Testis (tissue), 2 donors: ENCODE measurements at regions not wholly inside any gene's neighbourhood (a gene's known extent, or its start where the extent isn't known, plus 50 kb on each side); places are given as distances from the start of the nearest gene placed in this dataset.

ENCODE experiments used
- DNase-seq: peaks from one replicate; pipeline ENCODE4 v3.0.0-alpha.2; 2019
- H3K27ac ChIP-seq, 2 donors: fragments of 200-600 bp; sonication (generic); one replicate each; pipeline ENCODE4 v1.5.1; 2019
- H3K27me3 ChIP-seq: fragments of 200-600 bp; sonication (generic); one replicate; pipeline ENCODE4 v1.5.1; 2019
- H3K36me3 ChIP-seq: fragments of 200-600 bp; sonication (generic); one replicate; pipeline ENCODE4 v1.5.1; 2017; ENCODE audit warnings: low read depth; ENCODE audit errors: missing control alignments
- H3K4me1 ChIP-seq: fragments of 200-600 bp; sonication (generic); one replicate; pipeline ENCODE4 v1.5.1; 2019
- H3K4me3 ChIP-seq, 2 donors: fragments of 200-600 bp; sonication (generic); one replicate each; pipeline ENCODE4 v1.5.1; 2017 to 2019
- H3K9me3 ChIP-seq: fragments of 200-600 bp; sonication (generic); one replicate; pipeline ENCODE4 v1.5.1; 2017
- CTCF ChIP-seq, 3 experiments: fragments of 450-650 bp in 2 of 3; fragments of 200-600 bp in 1 of 3; sonication (generic) in 1 of 3; IDR thresholded peaks; one replicate each; pipeline ENCODE4 v1.5.1; 2016 to 2019; ENCODE audit warnings: antibody characterized with exemption in 3 of 3, mild to moderate bottlenecking in 2 of 3, moderate library complexity in 1 of 3
- POLR2A ChIP-seq: fragments of 450-650 bp; IDR thresholded peaks from one replicate; pipeline ENCODE4 v1.6.1; 2017; ENCODE audit warnings: antibody characterized with exemption, mild to moderate bottlenecking, moderate library complexity
- WGBS, 2 donors: methylation state at CpG; one replicate each; pipeline ENCODE4 v1.1.5; 2018; 5-methylcytosine and 5-hydroxymethylcytosine counted together
- intact Hi-C: fragments of 100-400 bp; cut with DNase I; formaldehyde crosslinking; loops from one replicate; pipeline ENCODE4 v1.15.1; 2023; ENCODE audit warnings: low total_unique reads

- TF ChIP-seq CTCF (IDR thresholded peaks at IDR 0.05) = no peak
- no peak for TF ChIP-seq POLR2A
- no peaks in the 10 kb centered on the region for H3K9me3 ChIP-seq
- H3K4me1 ChIP-seq = no peaks in the 10 kb centered on the region
- no peaks in the 10 kb centered on the region for H3K36me3 ChIP-seq
- H3K4me3 ChIP-seq = no peak overlapping the region
- intact Hi-C loops = no loop called here
- 92 to 96% methylated on average over 2 of the region's 2 CpGs for WGBS, 2 donors
- H3K27ac ChIP-seq = no peak overlapping the region
- DNase-seq = no peak
- no peaks in the 10 kb centered on the region for H3K27me3 ChIP-seq
Observed at GRCh38 chr4:186838295-186838694, 114.6 kb upstream of the FAT1 start.

GRCh38 chr4:186839122-186840037 is 115.7 kb upstream of the FAT1 start:
- H3K27ac ChIP-seq = peak overlapping the region; percentile 63 to 79
- H3K4me3 ChIP-seq = peak overlapping the region in 1 of 2 donors; percentile 44
- peak; percentile 16 for DNase-seq

GRCh38 chr4:186840222-186840701 is 116.6 kb upstream of the FAT1 start:
- intact Hi-C loops = no loop called here
- Histone ChIP-seq H3K27me3 (no peaks in the 10 kb centered on the region), H3K4me3 (peak overlapping the region; percentile 44), H3K36me3 (no peaks in the 10 kb centered on the region), H3K4me1 (no peaks in the 10 kb centered on the region), H3K9me3 (no peaks in the 10 kb centered on the region), H3K27ac (peak overlapping the region; percentile 63 to 79)
- TF ChIP-seq POLR2A (no peak), CTCF (IDR thresholded peaks at IDR 0.05) (no peak)
- WGBS, 2 donors = 41 to 45% methylated on average over 6 of the region's 7 CpGs
- DNase-seq = peak; percentile 42

More at GRCh38 chr4:186839122-186840037, 115.7 kb upstream of the FAT1 start:
- H3K9me3 ChIP-seq = no peaks in the 10 kb centered on the region
- no peaks in the 10 kb centered on the region for H3K36me3 ChIP-seq
- intact Hi-C loops = no loop called here
- H3K27me3 ChIP-seq = no peaks in the 10 kb centered on the region
- no peaks in the 10 kb centered on the region for H3K4me1 ChIP-seq
- TF ChIP-seq CTCF (IDR thresholded peaks at IDR 0.05) (no peak), POLR2A (no peak)
- 51 to 60% methylated on average over 11 of the region's 11 CpGs for WGBS, 2 donors

GRCh38 chr4:186840771-186841301 is 117.2 kb upstream of the FAT1 start:
- intact Hi-C loops = no loop called here

More at GRCh38 chr4:186840771-186841301, 117.2 kb upstream of the FAT1 start:
- no peaks in the 10 kb centered on the region for H3K27me3 ChIP-seq
- peak overlapping the region; percentile 44 for H3K4me3 ChIP-seq
- no peaks in the 10 kb centered on the region for H3K4me1 ChIP-seq
- peak; percentile 38 for DNase-seq
- no peak for TF ChIP-seq POLR2A
- no peak for TF ChIP-seq CTCF (IDR thresholded peaks at IDR 0.05)
- no peaks in the 10 kb centered on the region for H3K9me3 ChIP-seq
- WGBS, 2 donors = 53 to 60% methylated on average over 19 to 21 of the region's 21 CpGs
- peak overlapping the region; percentile 25 to 30 for H3K27ac ChIP-seq
- H3K36me3 ChIP-seq = no peaks in the 10 kb centered on the region
